Mesothelial cell of epicardium (in vitro differentiated cells): ENCODE measurements at regions not wholly inside any gene's neighbourhood (a gene's known extent, or its start where the extent isn't known, plus 50 kb on each side); places are given as distances from the start of the nearest gene placed in this dataset.

ENCODE experiments used
- DNase-seq, 2 experiments: peaks; one replicate each; pipeline ENCODE4 v3.0.0; 2021; ENCODE audit warnings: low spot score in 2 of 2; ENCODE audit not compliant: unreplicated experiment in 2 of 2
- H3K27ac Mint-ChIP-seq: 2 replicates; pipeline ENCODE4 v1.8.0; 2021; ENCODE audit warnings: mixed read lengths
- H3K27me3 Mint-ChIP-seq: 2 replicates; pipeline ENCODE4 v1.8.0; 2021; ENCODE audit warnings: low read depth, mixed read lengths
- H3K36me3 Mint-ChIP-seq: 2 replicates; pipeline ENCODE4 v1.8.0; 2021; ENCODE audit warnings: mixed read lengths
- H3K4me1 Mint-ChIP-seq: 2 replicates; pipeline ENCODE4 v1.8.0; 2021; ENCODE audit warnings: mixed read lengths
- H3K4me3 Mint-ChIP-seq: 2 replicates; pipeline ENCODE4 v1.8.0; 2021; ENCODE audit warnings: mild to moderate bottlenecking, moderate library complexity, mixed read lengths
- H3K9me3 Mint-ChIP-seq: 2 replicates; pipeline ENCODE4 v1.8.0; 2021; ENCODE audit warnings: mixed read lengths
- TF ChIP-seq, protein P1 (sequence below): fragments of 200-600 bp; sonication (generic); IDR thresholded peaks from one replicate; pipeline ENCODE4 v1.5.0; 2021; ENCODE audit warnings: antibody characterized with exemption; ENCODE audit not compliant: unreplicated experiment

DNA sequence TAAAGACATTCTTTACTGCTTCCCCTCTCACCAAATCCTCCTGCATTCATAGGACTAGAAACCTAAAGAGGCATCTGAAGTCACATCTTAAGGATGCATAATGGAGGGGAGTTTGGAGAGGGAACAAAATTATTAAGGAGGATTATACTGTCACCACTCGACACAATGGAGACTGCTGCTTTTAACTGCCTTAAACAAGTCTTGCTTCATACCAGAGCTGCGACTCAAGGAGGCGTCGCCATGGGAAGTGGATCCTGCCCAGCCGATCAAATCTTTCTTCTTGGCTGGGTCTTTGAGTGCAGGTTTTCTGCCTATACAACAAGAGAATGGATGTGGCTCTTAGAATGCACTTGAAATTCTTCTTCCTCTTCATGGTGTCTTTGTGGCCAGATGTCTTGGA, 66.7 kb upstream of the FOXE1 start:
- no peak for DNase-seq
- H3K4me1 Mint-ChIP-seq: no peaks in the 10 kb centered on the region
- peaks cover 56% of the 10 kb centered on the region for H3K27me3 Mint-ChIP-seq
- H3K36me3 Mint-ChIP-seq: no peaks in the 10 kb centered on the region
- no peak overlapping the region for H3K27ac Mint-ChIP-seq
- H3K9me3 Mint-ChIP-seq: no peaks in the 10 kb centered on the region
- TF ChIP-seq, protein P1, sequence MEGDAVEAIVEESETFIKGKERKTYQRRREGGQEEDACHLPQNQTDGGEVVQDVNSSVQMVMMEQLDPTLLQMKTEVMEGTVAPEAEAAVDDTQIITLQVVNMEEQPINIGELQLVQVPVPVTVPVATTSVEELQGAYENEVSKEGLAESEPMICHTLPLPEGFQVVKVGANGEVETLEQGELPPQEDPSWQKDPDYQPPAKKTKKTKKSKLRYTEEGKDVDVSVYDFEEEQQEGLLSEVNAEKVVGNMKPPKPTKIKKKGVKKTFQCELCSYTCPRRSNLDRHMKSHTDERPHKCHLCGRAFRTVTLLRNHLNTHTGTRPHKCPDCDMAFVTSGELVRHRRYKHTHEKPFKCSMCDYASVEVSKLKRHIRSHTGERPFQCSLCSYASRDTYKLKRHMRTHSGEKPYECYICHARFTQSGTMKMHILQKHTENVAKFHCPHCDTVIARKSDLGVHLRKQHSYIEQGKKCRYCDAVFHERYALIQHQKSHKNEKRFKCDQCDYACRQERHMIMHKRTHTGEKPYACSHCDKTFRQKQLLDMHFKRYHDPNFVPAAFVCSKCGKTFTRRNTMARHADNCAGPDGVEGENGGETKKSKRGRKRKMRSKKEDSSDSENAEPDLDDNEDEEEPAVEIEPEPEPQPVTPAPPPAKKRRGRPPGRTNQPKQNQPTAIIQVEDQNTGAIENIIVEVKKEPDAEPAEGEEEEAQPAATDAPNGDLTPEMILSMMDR: no peak
- H3K4me3 Mint-ChIP-seq: no peak overlapping the region

GRCh38 chr9:97787551-97787950, 65.5 kb upstream of the FOXE1 start:
- H3K9me3 Mint-ChIP-seq: no peaks in the 10 kb centered on the region
- H3K4me3 Mint-ChIP-seq: no peak overlapping the region
- H3K27ac Mint-ChIP-seq: no peak overlapping the region
- no peaks in the 10 kb centered on the region for H3K36me3 Mint-ChIP-seq
- H3K4me1 Mint-ChIP-seq: no peaks in the 10 kb centered on the region
- peaks cover 46% of the 10 kb centered on the region for H3K27me3 Mint-ChIP-seq
- no peak for DNase-seq
- TF ChIP-seq, protein P1: no peak

DNA sequence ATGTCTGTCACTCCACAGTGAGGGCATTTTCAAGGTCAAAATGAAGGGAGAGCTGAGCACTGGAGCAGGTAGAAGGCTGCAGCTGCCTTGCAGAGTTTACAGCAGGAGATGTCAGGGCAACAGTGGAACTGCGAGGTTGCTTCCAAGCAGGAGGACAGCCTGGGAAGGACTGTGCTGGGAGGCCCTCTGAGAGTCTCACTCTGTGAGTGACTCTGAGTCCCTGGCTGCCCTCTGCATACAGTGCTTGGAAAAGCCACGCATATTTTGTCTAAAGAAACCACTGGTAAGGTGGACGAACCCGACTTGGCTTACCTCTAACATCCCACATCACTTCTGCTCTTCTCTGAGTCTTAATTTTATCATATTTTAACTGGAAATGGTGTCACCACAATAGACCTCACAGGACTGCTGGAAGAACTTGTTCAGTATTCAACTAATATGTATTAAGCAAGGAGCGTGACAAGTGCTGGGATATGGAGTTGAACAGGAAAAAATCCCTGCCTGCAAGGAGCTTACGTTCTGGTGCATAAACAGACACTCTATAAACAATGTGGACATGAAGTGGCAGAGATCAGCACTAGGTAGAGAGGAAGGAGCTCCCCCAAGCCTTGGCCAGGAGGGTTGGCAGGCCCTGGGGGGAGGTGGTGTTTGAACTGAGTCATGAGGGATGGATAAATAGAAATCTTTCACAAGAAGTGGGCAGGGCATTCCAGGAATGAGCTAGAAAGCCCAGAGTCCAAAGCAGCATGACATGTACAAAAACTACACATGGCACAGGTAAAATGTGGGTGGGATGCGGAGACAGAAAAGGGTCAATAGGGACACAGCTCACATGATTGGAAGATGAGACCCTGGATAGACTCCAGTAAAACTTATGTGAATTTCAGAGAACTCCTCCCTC, 64.0 kb upstream of the FOXE1 start:
- Mint-ChIP-seq H3K27ac (no peak overlapping the region), H3K27me3 (peaks cover 36% of the 10 kb centered on the region), H3K9me3 (no peaks in the 10 kb centered on the region), H3K4me3 (no peak overlapping the region), H3K4me1 (no peaks in the 10 kb centered on the region), H3K36me3 (no peaks in the 10 kb centered on the region)
- TF ChIP-seq, protein P1: no peak
- no peak for DNase-seq

GRCh38 chr9:97790542-97790941, 62.5 kb upstream of the FOXE1 start:
- H3K27me3 Mint-ChIP-seq: peaks cover 25% of the 10 kb centered on the region
- DNase-seq: no peak
- TF ChIP-seq, protein P1: no peak

GRCh38 chr9:97791542-97791941, 61.5 kb upstream of the FOXE1 start:
- H3K27me3 Mint-ChIP-seq: peaks cover 21% of the 10 kb centered on the region
- no peaks in the 10 kb centered on the region for H3K9me3 Mint-ChIP-seq
- no peaks in the 10 kb centered on the region for H3K4me1 Mint-ChIP-seq
- TF ChIP-seq, protein P1: no peak
- DNase-seq: no peak
- H3K27ac Mint-ChIP-seq: no peak overlapping the region
- no peaks in the 10 kb centered on the region for H3K36me3 Mint-ChIP-seq
- no peak overlapping the region for H3K4me3 Mint-ChIP-seq

More at GRCh38 chr9:97790542-97790941, 62.5 kb upstream of the FOXE1 start:
- no peaks in the 10 kb centered on the region for H3K4me1 Mint-ChIP-seq
- no peak overlapping the region for H3K27ac Mint-ChIP-seq
- H3K4me3 Mint-ChIP-seq: no peak overlapping the region
- no peaks in the 10 kb centered on the region for H3K9me3 Mint-ChIP-seq
- H3K36me3 Mint-ChIP-seq: no peaks in the 10 kb centered on the region
